Osteoblast (primary cell): ENCODE measurements at regions not wholly inside any gene's neighbourhood (a gene's known extent, or its start where the extent isn't known, plus 50 kb on each side); places are given as distances from the start of the nearest gene placed in this dataset.

Experiments used
- DNase-seq: peaks from one replicate; pipeline ENCODE4 v3.0.0; 2011; ENCODE audit warnings: low spot score, mixed read lengths; ENCODE audit not compliant: insufficient read length; ENCODE audit errors: missing footprints
- H2AFZ ChIP-seq: 2 replicates; pipeline ENCODE4 v1.6.0; 2011; ENCODE audit warnings: mild to moderate bottlenecking, low read length
- H3K27ac ChIP-seq: 2 replicates; pipeline ENCODE4 v1.5.1; 2011; ENCODE audit warnings: mild to moderate bottlenecking, low read depth, low read length, moderate library complexity
- H3K27me3 ChIP-seq: 2 replicates; pipeline ENCODE4 v1.6.0; 2012; ENCODE audit warnings: mild to moderate bottlenecking, control low read depth, inconsistent platforms, low read length, moderate library complexity; ENCODE audit not compliant: insufficient read depth
- H3K36me3 ChIP-seq: 2 replicates; pipeline ENCODE4 v1.5.1; 2011; ENCODE audit warnings: mild to moderate bottlenecking, low read length, control low read depth, moderate library complexity; ENCODE audit not compliant: insufficient read depth
- H3K4me1 ChIP-seq: 2 replicates; pipeline ENCODE4 v1.5.1; 2011; ENCODE audit warnings: mild to moderate bottlenecking, low read length, control low read depth, moderate library complexity; ENCODE audit not compliant: insufficient read depth
- H3K4me2 ChIP-seq: 2 replicates; pipeline ENCODE4 v1.6.0; 2011; ENCODE audit warnings: mild to moderate bottlenecking, low read length; ENCODE audit not compliant: insufficient read depth
- H3K4me3 ChIP-seq: fragments of 200-600 bp; sonication (generic); 3 replicates; pipeline ENCODE4 v1.5.1; 2012; ENCODE audit warnings: mild to moderate bottlenecking, low read length, inconsistent platforms; ENCODE audit not compliant: insufficient read depth
- H3K79me2 ChIP-seq: 2 replicates; pipeline ENCODE4 v1.6.0; 2012; ENCODE audit warnings: mild to moderate bottlenecking, low read length, control low read depth, inconsistent platforms; ENCODE audit not compliant: insufficient read depth
- H3K9me3 ChIP-seq: 2 replicates; pipeline ENCODE4 v1.5.1; 2011; ENCODE audit warnings: low read depth, low read length, control low read depth
- H4K20me1 ChIP-seq: 2 replicates; pipeline ENCODE4 v1.6.0; 2012; ENCODE audit warnings: mild to moderate bottlenecking, low read length, control low read depth; ENCODE audit not compliant: insufficient read depth
- CTCF ChIP-seq: IDR thresholded peaks from 2 replicates; pipeline ENCODE4 v1.5.1; 2011; ENCODE audit warnings: mild to moderate bottlenecking, low read depth, low read length, moderate library complexity; ENCODE audit errors: extremely low read depth

GRCh38 chr5:4339949-4340348 is 744.3 kb downstream of the IRX1 start:
- no peak for TF ChIP-seq CTCF
- Histone ChIP-seq H3K4me3 (no peak overlapping the region), H3K36me3 (no peaks in the 10 kb centered on the region), H2AFZ (no peak overlapping the region), H3K27ac (no peak overlapping the region), H3K9me3 (peaks cover 3% of the 10 kb centered on the region), H3K27me3 (no peaks in the 10 kb centered on the region), H3K4me1 (no peaks in the 10 kb centered on the region), H3K4me2 (no peak overlapping the region), H3K79me2 (no peaks in the 10 kb centered on the region), H4K20me1 (no peaks in the 10 kb centered on the region)
- no peak for DNase-seq

GRCh38 chr5:4345850-4346249 is 750.2 kb downstream of the IRX1 start:
- H3K79me2 ChIP-seq: no peaks in the 10 kb centered on the region
- H3K27me3 ChIP-seq: no peaks in the 10 kb centered on the region
- H3K4me3 ChIP-seq: no peak overlapping the region
- no peak overlapping the region for H2AFZ ChIP-seq
- H3K36me3 ChIP-seq: no peaks in the 10 kb centered on the region
- H4K20me1 ChIP-seq: no peaks in the 10 kb centered on the region
- H3K27ac ChIP-seq: no peak overlapping the region
- H3K4me2 ChIP-seq: no peak overlapping the region
- DNase-seq: peak; percentile 37
- peaks cover 6% of the 10 kb centered on the region for H3K9me3 ChIP-seq
- no peak for TF ChIP-seq CTCF
- H3K4me1 ChIP-seq: no peaks in the 10 kb centered on the region

GRCh38 chr5:4348423-4348822 is 752.8 kb downstream of the IRX1 start:
- Histone ChIP-seq H4K20me1 (no peaks in the 10 kb centered on the region), H3K36me3 (no peaks in the 10 kb centered on the region), H3K79me2 (no peaks in the 10 kb centered on the region), H3K9me3 (peaks cover 5% of the 10 kb centered on the region), H3K4me1 (no peaks in the 10 kb centered on the region), H2AFZ (no peak overlapping the region), H3K4me2 (no peak overlapping the region), H3K27ac (no peak overlapping the region), H3K4me3 (no peak overlapping the region), H3K27me3 (no peaks in the 10 kb centered on the region)
- TF ChIP-seq CTCF: no peak
- DNase-seq: no peak

GRCh38 chr5:4348919-4349318 is 753.3 kb downstream of the IRX1 start:
- Histone ChIP-seq H4K20me1 (no peaks in the 10 kb centered on the region), H3K4me1 (no peaks in the 10 kb centered on the region), H3K9me3 (peaks cover 5% of the 10 kb centered on the region), H3K27ac (no peak overlapping the region), H3K79me2 (no peaks in the 10 kb centered on the region), H2AFZ (no peak overlapping the region), H3K4me2 (no peak overlapping the region), H3K4me3 (no peak overlapping the region), H3K27me3 (no peaks in the 10 kb centered on the region), H3K36me3 (no peaks in the 10 kb centered on the region)
- no peak for TF ChIP-seq CTCF
- DNase-seq: no peak
